ENCODE measurements at regions not wholly inside any gene's neighbourhood (a gene's known extent, or its start where the extent isn't known, plus 50 kb on each side); places are given as distances from the start of the nearest gene placed in this dataset.

GRCh38 chr9:109845226-109845625 is 65.2 kb downstream of the PALM2AKAP2 start:
- no peak for TF ChIP-seq CTCF (IDR thresholded peaks at IDR 0.05; ENCODE audit: unreplicated experiment)
- Mint-ChIP-seq H3K9me3 (ENCODE audit: low read depth, unreplicated experiment) (no peaks in the 10 kb centered on the region), H3K4me3 (ENCODE audit: low read depth, unreplicated experiment) (no peak overlapping the region), H3K36me3 (ENCODE audit: insufficient read depth, unreplicated experiment) (no peaks in the 10 kb centered on the region), H3K27me3 (ENCODE audit: unreplicated experiment) (peaks cover 34% of the 10 kb centered on the region), H3K4me1 (ENCODE audit: low read depth, unreplicated experiment) (no peaks in the 10 kb centered on the region), H3K27ac (ENCODE audit: unreplicated experiment) (no peak overlapping the region)
- no TSS peak for BruUV-seq (replicated peaks)
- intact Hi-C loops (cut with micrococcal nuclease; ENCODE audit: unreplicated experiment): no loop called here
- CTCF ChIA-PET: no interaction called here
- no peak for DNase-seq

- CTCF ChIA-PET: no interaction called here
- H3K4me3 Mint-ChIP-seq (ENCODE audit: low read depth, unreplicated experiment): no peak overlapping the region
- peaks cover 34% of the 10 kb centered on the region for H3K27me3 Mint-ChIP-seq (ENCODE audit: unreplicated experiment)
- no peaks in the 10 kb centered on the region for H3K4me1 Mint-ChIP-seq (ENCODE audit: low read depth, unreplicated experiment)
- DNase-seq: no peak
- no TSS peak for BruUV-seq (replicated peaks)
- no peak overlapping the region for H3K27ac Mint-ChIP-seq (ENCODE audit: unreplicated experiment)
- H3K36me3 Mint-ChIP-seq (ENCODE audit: insufficient read depth, unreplicated experiment): no peaks in the 10 kb centered on the region
- intact Hi-C loops (cut with micrococcal nuclease; ENCODE audit: unreplicated experiment): no loop called here
- H3K9me3 Mint-ChIP-seq (ENCODE audit: low read depth, unreplicated experiment): no peaks in the 10 kb centered on the region
- no peak for TF ChIP-seq CTCF (IDR thresholded peaks at IDR 0.05; ENCODE audit: unreplicated experiment)
These were observed 66.8 kb downstream of the PALM2AKAP2 start for GRCh38 chr9:109846776-109847175.

GRCh38 chr9:109852556-109852955 is 72.6 kb downstream of the PALM2AKAP2 start:
- no peak overlapping the region for H3K4me3 Mint-ChIP-seq (ENCODE audit: low read depth, unreplicated experiment)
- CTCF ChIA-PET: no interaction called here
- no peak for DNase-seq
- no peaks in the 10 kb centered on the region for H3K4me1 Mint-ChIP-seq (ENCODE audit: low read depth, unreplicated experiment)
- BruUV-seq (replicated peaks): no TSS peak
- intact Hi-C loops (cut with micrococcal nuclease; ENCODE audit: unreplicated experiment): no loop called here
- no peak overlapping the region for H3K27ac Mint-ChIP-seq (ENCODE audit: unreplicated experiment)
- peaks cover 19% of the 10 kb centered on the region for H3K27me3 Mint-ChIP-seq (ENCODE audit: unreplicated experiment)
- no peaks in the 10 kb centered on the region for H3K36me3 Mint-ChIP-seq (ENCODE audit: insufficient read depth, unreplicated experiment)
- TF ChIP-seq CTCF (IDR thresholded peaks at IDR 0.05; ENCODE audit: unreplicated experiment): no peak
- no peaks in the 10 kb centered on the region for H3K9me3 Mint-ChIP-seq (ENCODE audit: low read depth, unreplicated experiment)

GRCh38 chr9:109855540-109855939 is 75.5 kb downstream of the PALM2AKAP2 start:
- intact Hi-C loops (cut with micrococcal nuclease; ENCODE audit: unreplicated experiment): no loop called here
- no peak for DNase-seq
- H3K9me3 Mint-ChIP-seq (ENCODE audit: low read depth, unreplicated experiment): no peaks in the 10 kb centered on the region
- TF ChIP-seq CTCF (IDR thresholded peaks at IDR 0.05; ENCODE audit: unreplicated experiment): no peak
- CTCF ChIA-PET: no interaction called here
- no peaks in the 10 kb centered on the region for H3K36me3 Mint-ChIP-seq (ENCODE audit: insufficient read depth, unreplicated experiment)
- no peak overlapping the region for H3K27ac Mint-ChIP-seq (ENCODE audit: unreplicated experiment)
- BruUV-seq (replicated peaks): no TSS peak
- H3K4me3 Mint-ChIP-seq (ENCODE audit: low read depth, unreplicated experiment): no peak overlapping the region
- no peaks in the 10 kb centered on the region for H3K4me1 Mint-ChIP-seq (ENCODE audit: low read depth, unreplicated experiment)
- peaks cover 23% of the 10 kb centered on the region for H3K27me3 Mint-ChIP-seq (ENCODE audit: unreplicated experiment)

GRCh38 chr9:109856785-109857184 is 76.8 kb downstream of the PALM2AKAP2 start:
- CTCF ChIA-PET: no interaction called here
- DNase-seq: no peak
- H3K4me3 Mint-ChIP-seq (ENCODE audit: low read depth, unreplicated experiment): no peak overlapping the region
- no peak overlapping the region for H3K27ac Mint-ChIP-seq (ENCODE audit: unreplicated experiment)
- H3K36me3 Mint-ChIP-seq (ENCODE audit: insufficient read depth, unreplicated experiment): no peaks in the 10 kb centered on the region
- TF ChIP-seq CTCF (IDR thresholded peaks at IDR 0.05; ENCODE audit: unreplicated experiment): no peak
- intact Hi-C loops (cut with micrococcal nuclease; ENCODE audit: unreplicated experiment): no loop called here
- BruUV-seq (replicated peaks): no TSS peak
- no peaks in the 10 kb centered on the region for H3K4me1 Mint-ChIP-seq (ENCODE audit: low read depth, unreplicated experiment)
- peaks cover 23% of the 10 kb centered on the region for H3K27me3 Mint-ChIP-seq (ENCODE audit: unreplicated experiment)
- H3K9me3 Mint-ChIP-seq (ENCODE audit: low read depth, unreplicated experiment): no peaks in the 10 kb centered on the region
